AG08396 (cell line): ENCODE measurements at regions not wholly inside any gene's neighbourhood (a gene's known extent, or its start where the extent isn't known, plus 50 kb on each side); places are given as distances from the start of the nearest gene placed in this dataset.

Source experiments
- DNase-seq: peaks from one replicate; pipeline ENCODE4 v3.0.0; 2012; ENCODE audit warnings: low spot score, mixed read lengths

GRCh38 chr4:117429506-117429905, 344.1 kb upstream of the TRAM1L1 start:
- no peak for DNase-seq

DNA sequence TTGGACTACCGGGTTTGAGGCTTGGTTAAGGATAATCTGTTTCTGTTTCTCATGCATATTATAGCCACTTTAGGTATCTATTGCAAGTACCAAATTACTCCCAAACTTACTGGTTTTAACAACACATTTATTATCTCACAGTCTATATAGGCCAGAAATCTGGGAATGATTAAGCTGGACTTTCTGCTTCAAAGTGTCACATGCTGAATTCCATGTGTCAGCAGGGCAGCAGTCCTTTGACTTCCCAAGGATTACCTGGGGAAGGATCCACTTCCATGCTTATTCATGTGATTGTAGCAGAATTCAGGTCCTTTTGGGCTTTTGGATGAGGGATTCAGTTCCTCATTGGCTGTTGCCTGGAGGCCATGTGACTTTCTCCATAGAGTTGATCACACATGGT, 349.0 kb upstream of the TRAM1L1 start:
- DNase-seq = no peak

GRCh38 chr4:117447925-117448324, 362.5 kb upstream of the TRAM1L1 start:
- DNase-seq = no peak

GRCh38 chr4:117455088-117455487, 369.7 kb upstream of the TRAM1L1 start:
- DNase-seq = no peak

DNA sequence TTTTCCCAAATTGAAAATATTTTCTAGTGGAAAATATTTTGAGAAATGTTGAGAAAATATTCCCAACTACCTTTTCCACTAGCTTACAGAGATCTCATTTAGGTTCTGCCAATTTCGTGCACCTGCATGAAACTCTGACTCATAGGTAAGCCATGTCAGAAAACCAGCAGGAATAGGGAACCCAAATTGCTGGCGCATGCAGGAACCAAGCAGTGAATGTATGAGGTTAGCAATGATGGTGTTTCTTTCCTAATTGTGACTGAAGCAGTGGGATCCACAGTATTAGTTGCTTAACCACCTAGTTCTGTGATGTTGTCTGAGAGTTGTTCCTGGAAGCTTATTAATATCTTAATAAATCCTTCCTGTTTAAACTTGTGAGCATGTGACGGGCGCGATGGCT, 381.0 kb upstream of the TRAM1L1 start:
- no peak for DNase-seq

DNA sequence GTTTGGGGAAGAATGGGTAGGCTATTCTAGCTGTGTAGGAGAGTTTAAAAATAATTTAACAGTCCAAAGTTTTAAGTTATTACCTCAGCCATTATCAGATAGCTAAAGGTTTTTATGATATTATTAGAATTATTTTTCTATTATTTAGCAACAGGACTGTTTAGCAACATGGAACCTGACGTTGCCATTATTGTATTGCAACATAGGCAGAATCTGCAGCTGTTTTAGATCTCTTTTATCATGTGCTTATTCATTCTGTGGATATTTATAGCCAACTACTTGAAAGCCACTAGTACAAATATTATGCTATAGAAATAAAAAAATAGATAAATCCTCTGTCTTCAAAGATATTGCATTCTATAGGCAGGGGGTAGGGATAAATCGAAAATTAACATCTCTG, 382.0 kb upstream of the TRAM1L1 start:
- no peak for DNase-seq

- DNase-seq = no peak
These were observed 389.6 kb upstream of the TRAM1L1 start for GRCh38 chr4:117474987-117475386.

- DNase-seq = no peak
These were observed 392.5 kb upstream of the TRAM1L1 start for GRCh38 chr4:117477925-117478324.

GRCh38 chr4:117478702-117479101, 393.3 kb upstream of the TRAM1L1 start:
- DNase-seq = no peak

GRCh38 chr4:117479673-117480072, 394.3 kb upstream of the TRAM1L1 start:
- no peak for DNase-seq

DNA sequence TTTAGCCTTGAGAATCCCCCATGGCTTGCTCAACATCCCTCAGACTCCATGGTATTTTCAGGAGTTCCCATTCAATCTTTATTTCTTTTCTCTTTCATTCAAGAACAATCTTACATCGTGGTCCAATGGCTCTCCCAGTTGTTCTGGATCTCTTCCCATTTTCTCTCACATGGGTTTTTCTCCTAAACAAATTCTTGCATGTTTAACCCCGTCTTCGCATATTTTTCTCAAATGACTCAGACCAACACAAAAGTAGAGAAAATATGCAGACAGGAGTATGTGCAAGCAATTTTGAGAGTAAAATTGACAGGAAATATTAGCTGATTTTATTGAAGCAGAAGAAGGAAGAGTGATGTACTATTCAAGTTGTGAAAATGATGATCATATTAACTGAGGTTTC, 396.4 kb upstream of the TRAM1L1 start:
- no peak for DNase-seq

- DNase-seq = no peak
These were observed 403.3 kb upstream of the TRAM1L1 start for GRCh38 chr4:117488692-117489091.

DNA sequence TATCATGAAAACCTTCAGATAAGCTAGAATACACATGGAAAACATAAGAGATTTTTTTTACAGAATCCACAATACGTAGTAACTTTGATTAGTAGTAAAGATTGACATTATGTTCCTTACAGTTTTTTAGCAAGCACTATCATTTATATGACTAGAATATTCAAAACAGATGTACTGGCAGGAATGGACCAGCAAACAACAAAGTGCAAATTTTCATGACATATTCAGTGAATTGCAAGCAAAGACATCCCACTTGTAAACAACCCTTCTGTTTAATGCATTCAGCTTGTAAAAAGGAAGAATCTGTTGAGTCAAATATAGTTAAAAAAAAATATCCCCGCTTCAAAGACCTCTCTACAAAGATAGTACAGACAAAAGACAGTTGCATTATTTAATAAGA, 403.7 kb upstream of the TRAM1L1 start:
- DNase-seq = no peak

- DNase-seq = no peak
These were observed 406.1 kb upstream of the TRAM1L1 start for GRCh38 chr4:117491516-117491915.

- DNase-seq = no peak
These were observed 410.4 kb upstream of the TRAM1L1 start for GRCh38 chr4:117495802-117496201.

- no peak for DNase-seq
These were observed 427.0 kb upstream of the TRAM1L1 start for GRCh38 chr4:117512414-117512813.

GRCh38 chr4:117514391-117515175, 429.2 kb upstream of the TRAM1L1 start:
- no peak for DNase-seq

GRCh38 chr4:117515921-117516320, 430.5 kb upstream of the TRAM1L1 start:
- no peak for DNase-seq

GRCh38 chr4:117527601-117528000, 442.2 kb upstream of the TRAM1L1 start:
- DNase-seq = no peak

DNA sequence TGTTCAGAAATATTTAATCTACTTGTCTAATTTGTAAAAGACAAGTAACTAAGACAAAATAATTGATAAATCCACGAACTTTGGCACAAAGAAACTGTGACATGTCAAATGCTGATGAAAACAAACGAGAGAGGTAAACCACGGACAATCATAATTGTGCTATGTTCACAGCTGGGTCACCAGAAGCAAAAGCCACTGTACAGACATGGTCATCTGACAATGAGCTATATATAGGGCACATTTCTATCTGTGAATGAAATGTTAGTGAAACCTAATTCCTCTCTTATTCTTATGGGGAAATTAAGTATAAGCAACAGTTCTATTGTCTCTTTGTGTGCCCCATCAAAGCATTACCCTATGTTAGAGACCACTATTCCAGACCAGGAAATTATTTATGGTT, 444.0 kb upstream of the TRAM1L1 start:
- DNase-seq = no peak

DNA sequence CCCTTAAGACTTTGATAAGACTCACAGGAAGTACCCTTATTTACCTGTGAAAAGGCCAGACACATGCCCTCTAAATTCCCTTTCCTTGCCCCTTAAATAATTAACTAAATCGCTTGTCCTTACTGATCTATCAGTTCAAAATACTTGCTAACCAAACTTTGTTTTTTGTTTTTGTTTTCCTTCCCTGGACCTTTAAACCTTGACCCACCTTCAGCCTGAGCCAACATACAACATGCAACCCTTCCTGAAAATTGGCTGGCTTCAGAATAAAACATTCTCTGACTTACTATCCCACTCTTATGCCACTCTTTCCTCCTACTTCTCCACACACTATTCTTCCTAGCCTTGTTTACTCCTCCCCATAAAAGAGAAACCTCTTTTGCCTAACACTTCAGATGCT, 448.1 kb upstream of the TRAM1L1 start:
- no peak for DNase-seq

DNA sequence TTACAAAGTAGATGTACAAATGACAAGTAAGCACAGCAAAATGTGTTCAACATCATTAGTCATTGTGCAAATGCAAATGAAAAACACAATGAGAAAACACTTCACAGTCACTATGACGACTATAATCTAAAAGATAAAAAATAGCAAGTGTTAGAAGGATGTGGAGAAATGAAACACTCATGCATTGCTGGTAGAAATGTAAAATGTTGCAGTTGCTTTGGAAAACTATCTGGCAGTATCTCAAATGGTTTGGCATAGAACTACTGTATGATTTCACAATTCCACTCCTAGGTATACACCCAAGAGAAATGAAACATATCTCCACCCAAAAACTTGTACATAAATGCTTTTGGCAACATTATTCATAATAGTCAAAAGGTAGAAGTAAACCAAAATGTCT, 459.7 kb upstream of the TRAM1L1 start:
- no peak for DNase-seq

DNA sequence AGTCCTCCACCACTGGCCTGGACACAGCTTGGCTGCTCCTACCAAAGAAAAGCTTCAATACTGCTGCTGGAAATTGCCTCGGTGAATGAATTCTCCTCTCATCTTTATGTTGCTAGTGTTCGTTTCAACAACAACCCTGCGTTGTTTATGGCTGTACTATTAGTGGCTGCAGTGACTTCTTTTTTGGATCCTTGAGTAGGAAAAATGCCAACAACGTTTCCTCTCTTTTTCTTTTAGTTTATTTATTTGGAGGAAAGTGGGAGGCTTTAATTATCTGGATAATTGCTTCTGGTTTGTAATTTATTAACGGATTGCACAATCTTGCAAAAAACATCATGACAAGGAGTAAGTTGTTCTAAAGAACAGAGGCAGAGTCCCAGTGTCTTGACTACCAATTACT, 464.1 kb upstream of the TRAM1L1 start:
- no peak for DNase-seq

GRCh38 chr4:117550085-117550484, 464.7 kb upstream of the TRAM1L1 start:
- DNase-seq = no peak
